ENCODE measurements at regions not wholly inside any gene's neighbourhood (a gene's known extent, or its start where the extent isn't known, plus 50 kb on each side); places are given as distances from the start of the nearest gene placed in this dataset.

DNA sequence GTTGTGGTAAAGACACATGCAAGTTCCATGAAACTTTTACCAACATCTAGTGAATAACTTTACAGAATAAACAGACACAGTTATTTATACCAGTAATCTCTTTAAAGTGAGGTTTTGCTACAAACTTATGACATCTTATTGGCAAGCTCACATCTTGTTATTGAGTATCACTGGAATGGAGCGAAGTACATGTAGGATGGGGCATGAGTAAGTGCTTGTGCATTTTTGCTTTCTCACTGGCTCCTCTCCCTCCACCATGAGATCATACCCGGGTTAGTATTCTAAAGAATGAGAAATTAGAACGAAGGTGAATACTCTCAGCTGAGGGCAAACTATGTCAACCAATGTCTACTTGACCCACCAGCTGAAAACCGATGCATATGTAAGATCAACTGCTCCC is 193.3 kb upstream of the ZNF717 start:
- TF ChIP-seq, protein P1, sequence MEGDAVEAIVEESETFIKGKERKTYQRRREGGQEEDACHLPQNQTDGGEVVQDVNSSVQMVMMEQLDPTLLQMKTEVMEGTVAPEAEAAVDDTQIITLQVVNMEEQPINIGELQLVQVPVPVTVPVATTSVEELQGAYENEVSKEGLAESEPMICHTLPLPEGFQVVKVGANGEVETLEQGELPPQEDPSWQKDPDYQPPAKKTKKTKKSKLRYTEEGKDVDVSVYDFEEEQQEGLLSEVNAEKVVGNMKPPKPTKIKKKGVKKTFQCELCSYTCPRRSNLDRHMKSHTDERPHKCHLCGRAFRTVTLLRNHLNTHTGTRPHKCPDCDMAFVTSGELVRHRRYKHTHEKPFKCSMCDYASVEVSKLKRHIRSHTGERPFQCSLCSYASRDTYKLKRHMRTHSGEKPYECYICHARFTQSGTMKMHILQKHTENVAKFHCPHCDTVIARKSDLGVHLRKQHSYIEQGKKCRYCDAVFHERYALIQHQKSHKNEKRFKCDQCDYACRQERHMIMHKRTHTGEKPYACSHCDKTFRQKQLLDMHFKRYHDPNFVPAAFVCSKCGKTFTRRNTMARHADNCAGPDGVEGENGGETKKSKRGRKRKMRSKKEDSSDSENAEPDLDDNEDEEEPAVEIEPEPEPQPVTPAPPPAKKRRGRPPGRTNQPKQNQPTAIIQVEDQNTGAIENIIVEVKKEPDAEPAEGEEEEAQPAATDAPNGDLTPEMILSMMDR (IDR thresholded peaks at IDR 0.05), result no peak
- TF ChIP-seq EZH2phosphoT487 (IDR thresholded peaks at IDR 0.05) (no peak), EZH2 (IDR thresholded peaks at IDR 0.05) (no peak)
- Histone ChIP-seq H4K20me1 (ENCODE audit: low read depth) (no peaks in the 10 kb centered on the region), H3K27me3 (no peaks in the 10 kb centered on the region), H3K4me2 (no peak overlapping the region), H3K9ac (no peak overlapping the region), H3K4me1 (no peaks in the 10 kb centered on the region), H3K36me3 (no peaks in the 10 kb centered on the region), H3K4me3 (no peak overlapping the region), H3K79me2 (ENCODE audit: low read depth) (no peaks in the 10 kb centered on the region), H3K27ac (no peak overlapping the region), H2AFZ (replicated peaks) (no peak overlapping the region), H3F3A (ENCODE audit: low read depth) (no peaks in the 10 kb centered on the region), H3K9me3 (ENCODE audit: low read depth) (no peaks in the 10 kb centered on the region)
- H3K4me3 Mint-ChIP-seq, result no peak overlapping the region
- H3K27ac Mint-ChIP-seq, result no peak overlapping the region
- H3K9me3 Mint-ChIP-seq, result no peaks in the 10 kb centered on the region
- DNase-seq (ENCODE audit: low spot score), result no peak
- H3K36me3 Mint-ChIP-seq, result no peaks in the 10 kb centered on the region
- H3K27me3 Mint-ChIP-seq (ENCODE audit: insufficient read depth, low read depth), result peaks cover 5% of the 10 kb centered on the region
- no peaks in the 10 kb centered on the region for H3K4me1 Mint-ChIP-seq

DNA sequence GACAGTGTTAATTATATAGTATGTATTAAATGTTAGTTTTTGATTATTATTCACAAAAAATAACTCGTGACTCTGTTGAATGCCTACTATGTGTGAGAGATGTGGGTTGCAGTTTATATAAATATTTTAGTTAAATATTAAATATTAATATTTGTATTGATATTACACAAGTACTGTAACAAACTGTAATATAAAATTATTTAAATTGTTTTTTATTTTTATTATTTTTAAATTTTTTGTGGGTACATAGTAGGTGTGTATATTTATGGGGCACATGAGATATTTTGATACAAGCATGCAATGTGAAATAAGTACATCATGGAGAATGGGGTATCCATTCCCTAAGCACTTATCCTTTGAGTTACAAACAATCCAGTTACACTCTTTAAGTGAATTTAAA is 196.1 kb upstream of the ZNF717 start:
- Mint-ChIP-seq H3K36me3 (no peaks in the 10 kb centered on the region), H3K27me3 (ENCODE audit: insufficient read depth, low read depth) (peaks cover 5% of the 10 kb centered on the region), H3K4me1 (no peaks in the 10 kb centered on the region), H3K9me3 (no peaks in the 10 kb centered on the region), H3K4me3 (no peak overlapping the region), H3K27ac (no peak overlapping the region)
- H3K79me2 ChIP-seq (ENCODE audit: low read depth), result no peaks in the 10 kb centered on the region
- no peaks in the 10 kb centered on the region for H3K36me3 ChIP-seq
- H3K4me3 ChIP-seq, result no peak overlapping the region
- no peaks in the 10 kb centered on the region for H4K20me1 ChIP-seq (ENCODE audit: low read depth)
- no peak overlapping the region for H3K9ac ChIP-seq
- H3K27ac ChIP-seq, result no peak overlapping the region
- H3K4me1 ChIP-seq, result no peaks in the 10 kb centered on the region
- no peak for DNase-seq (ENCODE audit: low spot score)
- no peaks in the 10 kb centered on the region for H3K9me3 ChIP-seq (ENCODE audit: low read depth)
- H3K4me2 ChIP-seq, result no peak overlapping the region
- no peaks in the 10 kb centered on the region for H3F3A ChIP-seq (ENCODE audit: low read depth)
- TF ChIP-seq EZH2 (IDR thresholded peaks at IDR 0.05) (no peak), EZH2phosphoT487 (IDR thresholded peaks at IDR 0.05) (no peak)
- TF ChIP-seq, protein P1 (IDR thresholded peaks at IDR 0.05), result no peak
- no peak overlapping the region for H2AFZ ChIP-seq (replicated peaks)
- no peaks in the 10 kb centered on the region for H3K27me3 ChIP-seq

DNA sequence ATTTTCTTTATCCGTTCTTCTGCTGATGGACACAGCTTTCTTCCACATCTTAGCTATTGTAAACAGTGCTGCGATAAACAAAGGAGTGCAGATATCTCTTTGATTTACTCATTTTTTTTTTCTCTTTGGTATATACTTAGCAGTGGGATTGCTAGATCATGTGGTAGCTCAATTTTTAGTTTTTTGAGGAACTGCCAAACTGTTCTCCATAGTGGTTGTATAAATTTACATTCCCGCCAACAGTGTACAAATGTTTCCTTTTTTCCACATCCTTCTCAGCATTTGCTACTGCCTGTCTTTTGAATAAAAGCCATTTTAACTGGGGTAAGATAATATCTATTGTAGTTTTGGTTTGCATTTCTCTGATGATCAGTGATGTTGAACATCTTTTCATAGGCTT is 196.8 kb upstream of the ZNF717 start:
- H3K4me2 ChIP-seq, result no peak overlapping the region
- no peaks in the 10 kb centered on the region for H4K20me1 ChIP-seq (ENCODE audit: low read depth)
- Mint-ChIP-seq H3K36me3 (no peaks in the 10 kb centered on the region), H3K9me3 (no peaks in the 10 kb centered on the region), H3K4me1 (no peaks in the 10 kb centered on the region), H3K4me3 (no peak overlapping the region), H3K27ac (no peak overlapping the region), H3K27me3 (ENCODE audit: insufficient read depth, low read depth) (peaks cover 5% of the 10 kb centered on the region)
- no peaks in the 10 kb centered on the region for H3K79me2 ChIP-seq (ENCODE audit: low read depth)
- H3K27ac ChIP-seq, result no peak overlapping the region
- DNase-seq (ENCODE audit: low spot score), result no peak
- no peak overlapping the region for H3K9ac ChIP-seq
- no peak for TF ChIP-seq EZH2 (IDR thresholded peaks at IDR 0.05)
- TF ChIP-seq, protein P1 (IDR thresholded peaks at IDR 0.05), result no peak
- no peak for TF ChIP-seq EZH2phosphoT487 (IDR thresholded peaks at IDR 0.05)
- no peak overlapping the region for H2AFZ ChIP-seq (replicated peaks)
- H3K4me3 ChIP-seq, result no peak overlapping the region
- no peaks in the 10 kb centered on the region for H3F3A ChIP-seq (ENCODE audit: low read depth)
- H3K4me1 ChIP-seq, result no peaks in the 10 kb centered on the region
- no peaks in the 10 kb centered on the region for H3K36me3 ChIP-seq
- H3K9me3 ChIP-seq (ENCODE audit: low read depth), result no peaks in the 10 kb centered on the region
- no peaks in the 10 kb centered on the region for H3K27me3 ChIP-seq

DNA sequence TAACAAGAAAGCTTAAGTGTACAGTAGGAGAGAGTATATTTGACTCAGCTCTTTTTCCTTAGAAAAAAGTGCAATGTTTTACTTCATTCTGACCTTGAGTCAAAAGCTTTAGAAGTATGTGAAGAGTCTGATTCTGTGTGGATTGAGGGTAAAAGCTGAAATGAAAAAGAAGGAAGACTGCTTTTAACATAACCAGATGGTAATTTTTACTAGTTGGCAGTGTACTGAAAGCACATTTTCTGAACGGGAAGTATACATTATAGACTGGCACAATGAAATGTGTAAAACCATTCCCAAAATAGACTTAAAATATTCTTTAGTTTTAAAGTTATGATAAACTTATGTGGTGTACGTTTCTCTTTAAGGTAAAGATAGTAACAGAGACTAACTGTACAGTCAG is 197.8 kb upstream of the ZNF717 start:
- no peaks in the 10 kb centered on the region for H4K20me1 ChIP-seq (ENCODE audit: low read depth)
- no peaks in the 10 kb centered on the region for H3K79me2 ChIP-seq (ENCODE audit: low read depth)
- no peak overlapping the region for H3K27ac Mint-ChIP-seq
- no peak overlapping the region for H3K27ac ChIP-seq
- H3K27me3 ChIP-seq, result no peaks in the 10 kb centered on the region
- H3K36me3 ChIP-seq, result no peaks in the 10 kb centered on the region
- DNase-seq (ENCODE audit: low spot score), result no peak
- no peak for TF ChIP-seq EZH2phosphoT487 (IDR thresholded peaks at IDR 0.05)
- TF ChIP-seq, protein P1 (IDR thresholded peaks at IDR 0.05), result no peak
- H3K9me3 Mint-ChIP-seq, result no peaks in the 10 kb centered on the region
- no peak overlapping the region for H3K4me2 ChIP-seq
- no peaks in the 10 kb centered on the region for H3K4me1 Mint-ChIP-seq
- no peak overlapping the region for H3K4me3 Mint-ChIP-seq
- H3K9me3 ChIP-seq (ENCODE audit: low read depth), result no peaks in the 10 kb centered on the region
- no peaks in the 10 kb centered on the region for H3K4me1 ChIP-seq
- no peak overlapping the region for H3K9ac ChIP-seq
- H3F3A ChIP-seq (ENCODE audit: low read depth), result no peaks in the 10 kb centered on the region
- no peaks in the 10 kb centered on the region for H3K36me3 Mint-ChIP-seq
- H2AFZ ChIP-seq (replicated peaks), result no peak overlapping the region
- peaks cover 5% of the 10 kb centered on the region for H3K27me3 Mint-ChIP-seq (ENCODE audit: insufficient read depth, low read depth)
- H3K4me3 ChIP-seq, result no peak overlapping the region
